Erythroblast (primary cell): ENCODE measurements at regions not wholly inside any gene's neighbourhood (a gene's known extent, or its start where the extent isn't known, plus 50 kb on each side); places are given as distances from the start of the nearest gene placed in this dataset.

ENCODE experiments used
- GATA1 ChIP-seq: IDR thresholded peaks from 2 replicates; pipeline ENCODE4 v1.6.1; 2011; ENCODE audit warnings: low read depth, mild to moderate bottlenecking, control low read depth, low read length, moderate library complexity
- POLR2A ChIP-seq: IDR thresholded peaks from 2 replicates; pipeline ENCODE4 v1.6.1; 2011; ENCODE audit warnings: mild to moderate bottlenecking, low read length

GRCh38 chr12:89760783-89761182 is 52.1 kb upstream of the ATP2B1 start:
- TF ChIP-seq POLR2A (no peak), GATA1 (no peak)
